ENCODE measurements at regions not wholly inside any gene's neighbourhood (a gene's known extent, or its start where the extent isn't known, plus 50 kb on each side); places are given as distances from the start of the nearest gene placed in this dataset.

GRCh38 chr3:99348451-99348850 lies 289.9 kb upstream of the COL8A1 start:
- no peaks in the 10 kb centered on the region for H3K27me3 ChIP-seq
- DNase-seq, result no peak

GRCh38 chr3:99344216-99344615 lies 294.2 kb upstream of the COL8A1 start:
- Histone ChIP-seq H3K9me3 (no peaks in the 10 kb centered on the region), H3K27me3 (no peaks in the 10 kb centered on the region), H3K4me1 (peaks cover 0 to 32% (median 5%) of the 10 kb centered on the region in 4 donors), H3K4me3 (no peak overlapping the region), H3K36me3 (no peaks in the 10 kb centered on the region), H3K27ac (no peak overlapping the region)
- DNase-seq, result no peak
- intact Hi-C loops (cut with DNase I; ENCODE audit: low total_unique reads), result no loop called here
- TF ChIP-seq CTCF (IDR thresholded peaks at IDR 0.05), result no peak

More at GRCh38 chr3:99348451-99348850, 289.9 kb upstream of the COL8A1 start:
- TF ChIP-seq CTCF (IDR thresholded peaks at IDR 0.05), result no peak
- H3K36me3 ChIP-seq, result no peaks in the 10 kb centered on the region
- H3K4me3 ChIP-seq, result no peak overlapping the region
- intact Hi-C loops (cut with DNase I; ENCODE audit: low total_unique reads), result no loop called here
- H3K4me1 ChIP-seq, result peaks cover 0 to 19% (median 2%) of the 10 kb centered on the region in 4 donors
- no peak overlapping the region for H3K27ac ChIP-seq
- H3K9me3 ChIP-seq, result no peaks in the 10 kb centered on the region

DNA sequence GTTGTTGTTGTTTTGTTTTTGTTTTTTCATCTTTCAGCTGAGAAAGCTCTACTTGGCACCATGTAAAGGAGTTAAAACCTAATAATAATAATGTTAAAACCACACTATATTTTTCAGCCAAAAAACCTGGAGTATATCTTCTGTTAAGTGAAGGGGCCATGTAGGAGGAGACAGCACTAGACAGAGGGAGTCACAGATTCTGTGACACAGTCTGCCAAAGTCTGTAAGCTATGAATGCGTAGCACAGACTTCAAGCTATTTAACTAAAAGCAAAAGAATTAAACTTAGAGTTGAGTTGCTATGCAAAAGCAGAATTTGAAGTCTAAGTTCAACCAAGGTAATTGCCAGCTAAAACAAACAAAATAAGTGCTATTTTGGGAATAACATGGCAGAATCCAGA lies 296.0 kb upstream of the COL8A1 start:
- no peaks in the 10 kb centered on the region for H3K9me3 ChIP-seq
- H3K27ac ChIP-seq, result peak overlapping the region in 1 of 2 donors; percentile 19
- intact Hi-C loops (cut with DNase I; ENCODE audit: low total_unique reads), result no loop called here
- H3K27me3 ChIP-seq, result no peaks in the 10 kb centered on the region
- DNase-seq, result no peak
- H3K4me1 ChIP-seq, result peaks cover 0 to 42% (median 6%) of the 10 kb centered on the region in 4 donors
- TF ChIP-seq CTCF (IDR thresholded peaks at IDR 0.05), result no peak
- H3K36me3 ChIP-seq, result no peaks in the 10 kb centered on the region
- no peak overlapping the region for H3K4me3 ChIP-seq

- Histone ChIP-seq H3K9me3 (no peaks in the 10 kb centered on the region), H3K4me1 (peaks cover 0 to 52% (median 7%) of the 10 kb centered on the region in 4 donors), H3K4me3 (no peak overlapping the region), H3K27me3 (no peaks in the 10 kb centered on the region), H3K36me3 (no peaks in the 10 kb centered on the region), H3K27ac (no peak overlapping the region)
- DNase-seq, result no peak
- TF ChIP-seq CTCF (IDR thresholded peaks at IDR 0.05), result no peak
- intact Hi-C loops (cut with DNase I; ENCODE audit: low total_unique reads), result no loop called here
Observed at GRCh38 chr3:99339222-99339621, 299.2 kb upstream of the COL8A1 start.

DNA sequence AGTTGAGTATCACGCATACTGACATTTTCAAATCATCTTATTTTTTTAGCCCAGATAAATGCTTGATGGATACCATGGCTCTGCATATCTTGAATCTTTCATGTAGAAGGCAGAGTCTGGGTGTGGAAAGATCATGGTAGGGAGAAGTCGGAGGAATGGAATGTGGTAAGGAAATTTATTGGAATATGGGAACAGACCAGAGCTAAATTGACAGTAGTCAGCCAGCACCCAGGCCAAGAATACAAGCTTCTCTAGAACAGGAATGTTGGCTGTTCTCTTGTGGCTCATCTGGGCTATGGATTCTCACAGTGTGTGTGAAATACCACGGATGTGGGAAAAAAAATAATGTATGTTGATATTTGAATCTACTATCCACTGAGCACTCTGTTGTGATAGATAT lies 305.7 kb upstream of the COL8A1 start:
- H3K36me3 ChIP-seq, result no peaks in the 10 kb centered on the region
- DNase-seq, result no peak
- no peaks in the 10 kb centered on the region for H3K9me3 ChIP-seq
- peaks cover 0 to 46% (median 9%) of the 10 kb centered on the region in 4 donors for H3K4me1 ChIP-seq
- H3K4me3 ChIP-seq, result no peak overlapping the region
- no peak overlapping the region for H3K27ac ChIP-seq
- intact Hi-C loops (cut with DNase I; ENCODE audit: low total_unique reads), result no loop called here
- no peak for TF ChIP-seq CTCF (IDR thresholded peaks at IDR 0.05)
- no peaks in the 10 kb centered on the region for H3K27me3 ChIP-seq

DNA sequence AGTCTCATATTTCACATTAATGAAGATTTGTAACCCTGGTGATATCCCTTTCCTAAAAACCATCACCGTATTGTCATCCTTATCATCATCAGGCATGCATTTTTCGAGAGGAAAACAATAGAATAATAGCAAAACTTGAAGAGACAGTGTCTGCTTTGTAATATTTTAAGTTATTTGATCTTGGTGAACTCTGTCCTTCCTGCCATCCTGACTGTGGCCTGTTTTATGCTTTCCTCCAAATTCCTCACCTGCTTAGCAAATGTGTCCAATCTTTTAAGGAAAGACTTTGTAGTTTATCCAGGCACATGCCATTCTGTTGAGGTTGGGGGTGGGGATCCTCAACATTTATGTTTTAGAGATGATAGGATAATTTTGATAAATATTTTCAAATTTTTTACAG lies 306.1 kb upstream of the COL8A1 start:
- Histone ChIP-seq H3K36me3 (no peaks in the 10 kb centered on the region), H3K27ac (no peak overlapping the region), H3K4me1 (peaks cover 0 to 42% (median 7%) of the 10 kb centered on the region in 4 donors), H3K27me3 (no peaks in the 10 kb centered on the region), H3K4me3 (no peak overlapping the region), H3K9me3 (no peaks in the 10 kb centered on the region)
- no peak for TF ChIP-seq CTCF (IDR thresholded peaks at IDR 0.05)
- no peak for DNase-seq
- intact Hi-C loops (cut with DNase I; ENCODE audit: low total_unique reads), result no loop called here
